ENCODE measurements at regions not wholly inside any gene's neighbourhood (a gene's known extent, or its start where the extent isn't known, plus 50 kb on each side); places are given as distances from the start of the nearest gene placed in this dataset.

GRCh38 chr15:61798631-61799030 is 261.6 kb downstream of the VPS13C start:
- Histone ChIP-seq H4K20me1 (ENCODE audit: insufficient read depth, low read length) (no peaks in the 10 kb centered on the region), H3K9ac (ENCODE audit: low read length) (no peak overlapping the region), H3K79me2 (ENCODE audit: low read length) (no peaks in the 10 kb centered on the region), H3K4me2 (ENCODE audit: low read length) (no peak overlapping the region), H3K27ac (ENCODE audit: low read length) (no peak overlapping the region), H3K4me1 (ENCODE audit: low read length) (no peaks in the 10 kb centered on the region), H3K4me3 (ENCODE audit: low read length) (no peak overlapping the region), H3K36me3 (replicated peaks; ENCODE audit: low read depth, low read length) (no peaks in the 10 kb centered on the region), H3K9me3 (ENCODE audit: insufficient read depth, low read length) (no peaks in the 10 kb centered on the region), H3K27me3 (ENCODE audit: low read depth, low read length) (peaks cover 14% of the 10 kb centered on the region), H2AFZ (ENCODE audit: low read depth, low read length) (no peak overlapping the region)
- no peak for TF ChIP-seq EZH2phosphoT487 (IDR thresholded peaks at IDR 0.05; ENCODE audit: low read depth)
- TF ChIP-seq, protein P1, sequence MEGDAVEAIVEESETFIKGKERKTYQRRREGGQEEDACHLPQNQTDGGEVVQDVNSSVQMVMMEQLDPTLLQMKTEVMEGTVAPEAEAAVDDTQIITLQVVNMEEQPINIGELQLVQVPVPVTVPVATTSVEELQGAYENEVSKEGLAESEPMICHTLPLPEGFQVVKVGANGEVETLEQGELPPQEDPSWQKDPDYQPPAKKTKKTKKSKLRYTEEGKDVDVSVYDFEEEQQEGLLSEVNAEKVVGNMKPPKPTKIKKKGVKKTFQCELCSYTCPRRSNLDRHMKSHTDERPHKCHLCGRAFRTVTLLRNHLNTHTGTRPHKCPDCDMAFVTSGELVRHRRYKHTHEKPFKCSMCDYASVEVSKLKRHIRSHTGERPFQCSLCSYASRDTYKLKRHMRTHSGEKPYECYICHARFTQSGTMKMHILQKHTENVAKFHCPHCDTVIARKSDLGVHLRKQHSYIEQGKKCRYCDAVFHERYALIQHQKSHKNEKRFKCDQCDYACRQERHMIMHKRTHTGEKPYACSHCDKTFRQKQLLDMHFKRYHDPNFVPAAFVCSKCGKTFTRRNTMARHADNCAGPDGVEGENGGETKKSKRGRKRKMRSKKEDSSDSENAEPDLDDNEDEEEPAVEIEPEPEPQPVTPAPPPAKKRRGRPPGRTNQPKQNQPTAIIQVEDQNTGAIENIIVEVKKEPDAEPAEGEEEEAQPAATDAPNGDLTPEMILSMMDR (IDR thresholded peaks at IDR 0.05; ENCODE audit: low read depth, low read length), result no peak

DNA sequence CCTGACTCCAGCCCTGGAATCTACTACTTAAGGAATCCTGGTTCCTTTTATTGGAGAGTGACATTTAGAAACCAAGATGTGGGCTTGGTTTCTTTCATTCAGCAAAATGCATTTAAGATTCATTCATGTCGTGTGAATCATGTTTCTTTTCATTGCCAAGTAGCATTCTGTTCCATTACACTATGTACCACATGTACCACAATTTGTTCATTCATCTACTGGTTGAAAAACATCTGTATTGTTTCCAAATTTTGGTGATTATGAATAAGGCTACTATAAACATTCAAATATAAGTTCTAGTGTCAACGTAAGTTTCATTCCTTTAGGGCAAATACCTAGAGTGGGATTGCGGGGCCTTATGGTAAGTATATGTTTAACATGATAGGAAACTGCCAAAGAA is 264.2 kb downstream of the VPS13C start:
- H2AFZ ChIP-seq (ENCODE audit: low read depth, low read length), result no peak overlapping the region
- no peak overlapping the region for H3K9ac ChIP-seq (ENCODE audit: low read length)
- no peaks in the 10 kb centered on the region for H4K20me1 ChIP-seq (ENCODE audit: insufficient read depth, low read length)
- no peak overlapping the region for H3K27ac ChIP-seq (ENCODE audit: low read length)
- peaks cover 23% of the 10 kb centered on the region for H3K27me3 ChIP-seq (ENCODE audit: low read depth, low read length)
- H3K4me3 ChIP-seq (ENCODE audit: low read length), result no peak overlapping the region
- H3K36me3 ChIP-seq (replicated peaks; ENCODE audit: low read depth, low read length), result no peaks in the 10 kb centered on the region
- H3K4me2 ChIP-seq (ENCODE audit: low read length), result no peak overlapping the region
- TF ChIP-seq, protein P1 (IDR thresholded peaks at IDR 0.05; ENCODE audit: low read depth, low read length), result no peak
- TF ChIP-seq EZH2phosphoT487 (IDR thresholded peaks at IDR 0.05; ENCODE audit: low read depth), result no peak
- H3K9me3 ChIP-seq (ENCODE audit: insufficient read depth, low read length), result no peaks in the 10 kb centered on the region
- H3K4me1 ChIP-seq (ENCODE audit: low read length), result no peaks in the 10 kb centered on the region
- H3K79me2 ChIP-seq (ENCODE audit: low read length), result no peaks in the 10 kb centered on the region

- no peak overlapping the region for H3K4me3 ChIP-seq (ENCODE audit: low read length)
- no peak overlapping the region for H3K4me2 ChIP-seq (ENCODE audit: low read length)
- no peaks in the 10 kb centered on the region for H3K9me3 ChIP-seq (ENCODE audit: insufficient read depth, low read length)
- H2AFZ ChIP-seq (ENCODE audit: low read depth, low read length), result no peak overlapping the region
- H3K79me2 ChIP-seq (ENCODE audit: low read length), result no peaks in the 10 kb centered on the region
- no peaks in the 10 kb centered on the region for H3K36me3 ChIP-seq (replicated peaks; ENCODE audit: low read depth, low read length)
- H3K4me1 ChIP-seq (ENCODE audit: low read length), result no peaks in the 10 kb centered on the region
- H4K20me1 ChIP-seq (ENCODE audit: insufficient read depth, low read length), result no peaks in the 10 kb centered on the region
- H3K27me3 ChIP-seq (ENCODE audit: low read depth, low read length), result peaks cover 26% of the 10 kb centered on the region
- no peak overlapping the region for H3K9ac ChIP-seq (ENCODE audit: low read length)
- TF ChIP-seq, protein P1 (IDR thresholded peaks at IDR 0.05; ENCODE audit: low read depth, low read length), result no peak
- no peak for TF ChIP-seq EZH2phosphoT487 (IDR thresholded peaks at IDR 0.05; ENCODE audit: low read depth)
- H3K27ac ChIP-seq (ENCODE audit: low read length), result no peak overlapping the region
Observed at GRCh38 chr15:61794881-61795280, 265.4 kb downstream of the VPS13C start.

DNA sequence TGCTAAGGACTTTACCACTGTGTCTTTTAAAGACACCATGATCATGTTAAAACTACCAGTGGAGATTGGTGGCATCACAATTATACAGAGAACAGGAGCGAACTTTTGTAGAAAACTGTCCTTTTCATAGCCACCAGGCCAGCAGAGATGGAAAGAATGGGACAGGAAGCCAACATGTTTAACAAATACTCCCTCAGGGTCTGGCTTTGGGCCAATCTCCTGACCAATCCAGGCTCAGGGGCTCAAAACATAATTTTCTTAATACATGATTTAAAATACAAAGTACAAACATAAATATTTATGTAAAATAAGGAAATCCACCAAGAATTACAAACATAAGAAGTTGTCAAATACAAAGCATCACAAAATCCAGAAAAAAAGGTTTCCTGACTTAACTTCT is 266.0 kb downstream of the VPS13C start:
- Histone ChIP-seq H3K27ac (ENCODE audit: low read length) (no peak overlapping the region), H3K4me3 (ENCODE audit: low read length) (no peak overlapping the region), H3K79me2 (ENCODE audit: low read length) (no peaks in the 10 kb centered on the region), H4K20me1 (ENCODE audit: insufficient read depth, low read length) (no peaks in the 10 kb centered on the region), H2AFZ (ENCODE audit: low read depth, low read length) (no peak overlapping the region), H3K27me3 (ENCODE audit: low read depth, low read length) (peaks cover 23% of the 10 kb centered on the region), H3K9me3 (ENCODE audit: insufficient read depth, low read length) (no peaks in the 10 kb centered on the region), H3K9ac (ENCODE audit: low read length) (no peak overlapping the region), H3K36me3 (replicated peaks; ENCODE audit: low read depth, low read length) (no peaks in the 10 kb centered on the region), H3K4me2 (ENCODE audit: low read length) (no peak overlapping the region), H3K4me1 (ENCODE audit: low read length) (no peaks in the 10 kb centered on the region)
- TF ChIP-seq, protein P1 (IDR thresholded peaks at IDR 0.05; ENCODE audit: low read depth, low read length), result no peak
- no peak for TF ChIP-seq EZH2phosphoT487 (IDR thresholded peaks at IDR 0.05; ENCODE audit: low read depth)

Data from OCI-LY3 (cell line).